Stimulated activated effector memory CD8-positive, alpha-beta T cell treated with anti-CD3 and anti-CD28 coated beads, Interleukin-12 subunit alpha, Interleukin-12 subunit beta, amount 100 ng/mL, for 72 hours (primary cell): ENCODE measurements at regions not wholly inside any gene's neighbourhood (a gene's known extent, or its start where the extent isn't known, plus 50 kb on each side); places are given as distances from the start of the nearest gene placed in this dataset.

Source experiments
- ATAC-seq: fragments of 150-1000 bp; cut with Tn5 transposase; 2 replicates; pipeline ENCODE4 v1.10.0; 2021
- DNase-seq, 2 donors: peaks; one replicate each; pipeline ENCODE4 v3.0.0; 2021 to 2022; ENCODE audit warnings: low spot score in 2 of 2
- H3K27ac Mint-ChIP-seq: one replicate; pipeline ENCODE4 v1.8.0; 2022; ENCODE audit warnings: mild to moderate bottlenecking, mixed read lengths
- H3K36me3 Mint-ChIP-seq: one replicate; pipeline ENCODE4 v1.8.0; 2022; ENCODE audit warnings: mild to moderate bottlenecking, mixed read lengths
- H3K4me1 Mint-ChIP-seq: one replicate; pipeline ENCODE4 v1.8.0; 2022; ENCODE audit warnings: mixed read lengths
- H3K4me3 Mint-ChIP-seq: one replicate; pipeline ENCODE4 v1.8.0; 2022; ENCODE audit warnings: mild to moderate bottlenecking, mixed read lengths
- H3K9me3 Mint-ChIP-seq: one replicate; pipeline ENCODE4 v1.8.0; 2022; ENCODE audit warnings: mixed read lengths

DNA sequence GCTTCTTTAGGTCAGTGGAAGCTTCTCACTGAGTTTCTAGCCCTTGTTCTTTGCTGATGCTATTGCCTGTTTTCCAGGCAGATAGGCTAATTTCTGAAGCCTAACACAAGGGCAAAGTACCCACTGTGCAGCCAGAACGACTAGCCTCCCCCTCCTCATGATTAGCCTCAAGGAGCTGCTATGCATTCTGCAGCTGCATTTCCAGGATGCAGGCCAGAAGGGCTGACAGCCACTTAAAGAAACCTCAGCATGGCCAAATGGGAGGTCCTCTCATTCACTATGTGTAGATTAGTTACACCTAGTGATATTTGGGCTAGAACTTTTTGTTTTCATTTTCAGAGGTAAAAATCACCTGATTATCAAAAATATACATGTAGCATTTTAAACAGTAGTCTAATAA, 216.0 kb downstream of the RAD51AP2 start:
- H3K36me3 Mint-ChIP-seq: no peaks in the 10 kb centered on the region
- no peak for DNase-seq
- no peaks in the 10 kb centered on the region for H3K4me1 Mint-ChIP-seq
- H3K27ac Mint-ChIP-seq: no peak overlapping the region
- no peak overlapping the region for H3K4me3 Mint-ChIP-seq
- no peak for ATAC-seq
- H3K9me3 Mint-ChIP-seq: peaks cover 18% of the 10 kb centered on the region

DNA sequence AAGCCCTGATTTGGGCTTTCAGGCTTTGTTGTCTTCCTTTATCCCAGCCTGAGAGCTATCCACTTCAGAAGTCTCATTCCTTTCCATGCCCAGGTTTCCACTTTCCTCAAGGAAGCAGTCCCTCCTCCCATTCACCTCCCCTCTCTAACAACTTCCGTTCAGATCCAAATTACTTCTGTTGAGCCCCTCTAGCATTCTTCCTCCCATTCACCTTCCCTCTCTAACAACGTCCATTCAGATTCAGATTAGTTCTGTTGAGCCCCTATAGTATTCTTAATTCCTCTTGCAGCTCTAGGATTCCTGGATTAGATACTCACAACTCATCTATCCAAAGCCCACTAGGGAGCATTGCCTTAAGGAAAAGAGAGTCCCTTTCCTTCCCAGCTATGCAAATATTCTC, 216.8 kb downstream of the RAD51AP2 start:
- H3K9me3 Mint-ChIP-seq: peaks cover 17% of the 10 kb centered on the region
- DNase-seq (no peak), ATAC-seq (no peak)
- H3K27ac Mint-ChIP-seq: no peak overlapping the region
- H3K36me3 Mint-ChIP-seq: no peaks in the 10 kb centered on the region
- no peak overlapping the region for H3K4me3 Mint-ChIP-seq
- H3K4me1 Mint-ChIP-seq: no peaks in the 10 kb centered on the region

DNA sequence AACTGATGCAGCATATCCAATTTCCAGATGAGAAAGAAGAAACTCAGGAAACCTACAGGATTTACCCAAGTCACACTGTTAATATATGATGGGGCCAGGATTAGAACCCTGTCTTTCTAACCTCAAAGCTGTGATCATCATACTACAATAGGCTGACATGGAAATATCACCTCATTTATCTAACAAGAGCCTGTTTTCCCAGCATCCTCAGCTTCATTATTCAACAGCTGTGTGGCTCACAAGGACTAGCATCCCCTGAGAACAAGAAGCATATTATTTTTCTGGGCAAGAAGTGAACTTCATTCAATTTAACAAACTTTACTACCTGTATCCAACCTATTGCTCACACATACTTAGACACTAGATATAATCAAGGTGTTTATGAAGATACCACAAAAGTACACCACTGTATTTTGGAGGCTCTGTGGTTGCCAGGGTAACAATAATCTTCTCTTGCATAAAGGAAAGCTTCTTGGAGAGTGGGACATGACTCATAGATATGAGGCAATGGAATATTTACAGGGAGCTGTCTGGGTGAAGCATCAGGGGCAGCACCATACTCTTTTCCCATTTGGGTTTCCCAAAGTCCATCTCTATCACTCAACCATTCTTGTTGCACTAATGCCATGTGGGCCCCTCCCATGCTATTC, 218.2 kb downstream of the RAD51AP2 start:
- no peak for DNase-seq
- Mint-ChIP-seq H3K4me1 (no peaks in the 10 kb centered on the region), H3K27ac (no peak overlapping the region), H3K4me3 (no peak overlapping the region), H3K9me3 (peaks cover 19% of the 10 kb centered on the region), H3K36me3 (no peaks in the 10 kb centered on the region)
- ATAC-seq: no peak

GRCh38 chr2:17298453-17298852, 219.8 kb downstream of the RAD51AP2 start:
- H3K4me3 Mint-ChIP-seq: no peak overlapping the region
- no peaks in the 10 kb centered on the region for H3K36me3 Mint-ChIP-seq
- no peak for DNase-seq
- no peak overlapping the region for H3K27ac Mint-ChIP-seq
- H3K9me3 Mint-ChIP-seq: peaks cover 19% of the 10 kb centered on the region
- no peak for ATAC-seq
- no peaks in the 10 kb centered on the region for H3K4me1 Mint-ChIP-seq

GRCh38 chr2:17296686-17297085, 221.6 kb downstream of the RAD51AP2 start:
- peaks cover 15% of the 10 kb centered on the region for H3K9me3 Mint-ChIP-seq
- no peak overlapping the region for H3K4me3 Mint-ChIP-seq
- no peak for DNase-seq
- H3K4me1 Mint-ChIP-seq: no peaks in the 10 kb centered on the region
- ATAC-seq: no peak
- no peaks in the 10 kb centered on the region for H3K36me3 Mint-ChIP-seq
- no peak overlapping the region for H3K27ac Mint-ChIP-seq

DNA sequence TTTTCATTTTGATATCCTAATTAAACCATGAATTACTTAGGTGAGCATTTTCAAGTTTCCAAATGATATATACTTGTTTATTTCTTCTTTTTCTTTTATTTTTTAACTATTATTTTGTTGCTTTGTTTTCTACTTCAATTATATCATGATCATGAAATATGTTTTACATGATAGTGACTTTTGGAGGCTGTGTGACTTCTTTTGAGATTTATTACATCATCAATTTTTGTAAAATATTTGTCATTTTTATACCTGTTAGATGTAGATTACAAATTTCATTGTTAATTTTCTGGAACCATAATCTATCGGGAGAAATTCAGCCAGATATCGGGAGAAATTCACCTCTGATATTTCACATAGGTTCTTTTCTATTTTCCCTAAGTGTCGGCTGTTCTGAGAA, 228.6 kb downstream of the RAD51AP2 start:
- no peaks in the 10 kb centered on the region for H3K4me1 Mint-ChIP-seq
- no peak for DNase-seq
- no peak for ATAC-seq
- no peak overlapping the region for H3K4me3 Mint-ChIP-seq
- peaks cover 5% of the 10 kb centered on the region for H3K9me3 Mint-ChIP-seq
- no peak overlapping the region for H3K27ac Mint-ChIP-seq
- no peaks in the 10 kb centered on the region for H3K36me3 Mint-ChIP-seq

DNA sequence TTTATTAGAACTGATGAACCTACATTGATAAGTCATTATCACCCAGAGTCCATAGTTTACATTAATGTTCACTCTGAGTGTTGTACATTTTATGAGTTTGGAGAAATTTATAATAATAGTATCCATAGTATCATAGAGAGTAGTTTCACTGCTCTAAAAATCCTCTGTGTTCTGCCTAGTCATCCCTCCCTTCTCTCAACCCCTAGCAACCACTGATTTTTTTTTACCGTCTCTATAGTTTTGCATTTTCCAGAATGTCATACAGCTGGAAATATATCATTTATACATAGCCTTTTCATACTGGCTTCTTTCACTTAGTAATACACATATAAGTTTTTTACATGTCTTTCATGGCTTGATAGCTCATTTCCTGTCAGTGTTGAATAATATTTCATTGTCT, 231.1 kb downstream of the RAD51AP2 start:
- H3K36me3 Mint-ChIP-seq: no peaks in the 10 kb centered on the region
- no peak for ATAC-seq
- no peak for DNase-seq
- H3K4me3 Mint-ChIP-seq: no peak overlapping the region
- H3K4me1 Mint-ChIP-seq: no peaks in the 10 kb centered on the region
- peaks cover 9% of the 10 kb centered on the region for H3K9me3 Mint-ChIP-seq
- H3K27ac Mint-ChIP-seq: no peak overlapping the region

DNA sequence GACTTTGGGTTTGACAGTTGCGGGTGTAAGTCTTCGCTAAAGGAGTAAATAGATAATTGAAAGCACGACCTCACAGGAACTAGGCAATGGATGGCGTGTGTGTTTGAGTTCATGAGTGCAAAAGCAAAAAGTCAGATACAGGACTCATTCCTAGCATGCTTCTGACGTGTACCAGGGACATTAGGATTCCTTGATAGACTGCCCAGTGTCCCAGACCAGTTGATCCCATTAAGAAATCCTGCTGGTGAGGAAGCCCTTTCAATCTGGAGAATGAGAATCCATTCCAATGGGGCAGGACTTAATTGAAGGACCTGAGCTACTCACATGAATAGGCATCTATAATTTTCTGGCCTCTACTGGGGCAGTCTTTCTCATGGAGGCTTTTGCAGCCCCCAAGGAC, 235.4 kb downstream of the RAD51AP2 start:
- no peak overlapping the region for H3K4me3 Mint-ChIP-seq
- no peaks in the 10 kb centered on the region for H3K4me1 Mint-ChIP-seq
- H3K27ac Mint-ChIP-seq: no peak overlapping the region
- H3K36me3 Mint-ChIP-seq: no peaks in the 10 kb centered on the region
- ATAC-seq: no peak
- no peak for DNase-seq
- H3K9me3 Mint-ChIP-seq: peaks cover 13% of the 10 kb centered on the region

DNA sequence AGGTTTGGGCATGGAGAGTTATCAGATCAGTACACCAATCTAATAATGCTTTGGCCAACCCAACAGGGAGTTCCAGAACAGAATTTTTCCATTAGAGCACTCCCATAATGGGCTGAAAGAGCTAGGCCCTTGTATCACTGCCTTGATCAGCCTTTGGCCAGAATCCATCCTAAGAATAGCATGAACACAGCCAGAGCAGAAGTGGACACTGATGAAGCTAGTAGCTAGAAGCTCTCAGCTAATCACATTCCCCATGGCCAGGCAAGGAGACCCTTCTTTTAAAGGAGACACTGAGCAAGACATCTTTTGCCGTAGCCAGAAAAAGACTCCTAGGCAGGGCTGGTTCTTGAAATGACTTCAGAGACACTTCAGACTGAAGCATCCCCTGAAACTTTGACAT, 236.0 kb downstream of the RAD51AP2 start:
- H3K9me3 Mint-ChIP-seq: peaks cover 13% of the 10 kb centered on the region
- no peak overlapping the region for H3K27ac Mint-ChIP-seq
- H3K36me3 Mint-ChIP-seq: no peaks in the 10 kb centered on the region
- no peak overlapping the region for H3K4me3 Mint-ChIP-seq
- H3K4me1 Mint-ChIP-seq: no peaks in the 10 kb centered on the region
- ATAC-seq: no peak
- no peak for DNase-seq

GRCh38 chr2:17276220-17276619, 242.0 kb downstream of the RAD51AP2 start:
- DNase-seq: no peak
- Mint-ChIP-seq H3K27ac (no peak overlapping the region), H3K4me3 (no peak overlapping the region), H3K36me3 (no peaks in the 10 kb centered on the region), H3K4me1 (no peaks in the 10 kb centered on the region), H3K9me3 (peaks cover 14% of the 10 kb centered on the region)
- ATAC-seq: no peak

- Mint-ChIP-seq H3K27ac (no peak overlapping the region), H3K4me1 (no peaks in the 10 kb centered on the region), H3K9me3 (peaks cover 10% of the 10 kb centered on the region), H3K4me3 (no peak overlapping the region), H3K36me3 (no peaks in the 10 kb centered on the region)
- DNase-seq: no peak
- ATAC-seq: no peak
Observed at GRCh38 chr2:17272652-17273525, 245.4 kb downstream of the RAD51AP2 start.

- no peak for ATAC-seq
- Mint-ChIP-seq H3K9me3 (peaks cover 11% of the 10 kb centered on the region), H3K36me3 (no peaks in the 10 kb centered on the region), H3K27ac (no peak overlapping the region), H3K4me1 (no peaks in the 10 kb centered on the region), H3K4me3 (no peak overlapping the region)
- no peak for DNase-seq
Observed at GRCh38 chr2:17272170-17272569, 246.1 kb downstream of the RAD51AP2 start.

DNA sequence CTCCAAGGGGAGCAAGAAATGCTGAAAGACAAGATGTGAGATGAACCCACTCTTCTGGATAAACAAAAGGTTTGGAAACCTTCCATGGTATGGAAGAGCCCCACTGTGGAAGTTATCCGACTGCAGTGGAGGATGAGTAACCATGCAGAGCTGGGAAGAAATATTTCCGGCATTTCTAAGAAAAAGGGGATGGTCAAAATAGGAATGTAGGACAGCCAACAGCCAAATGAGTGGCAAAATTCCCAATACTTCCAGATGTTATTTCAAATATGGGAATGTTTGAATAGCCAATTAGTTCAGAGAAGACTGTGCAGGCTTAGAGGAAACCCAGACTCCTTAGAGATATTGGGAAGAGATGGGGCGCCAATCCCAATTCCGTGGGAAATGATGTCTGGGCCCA, 246.8 kb downstream of the RAD51AP2 start:
- H3K4me1 Mint-ChIP-seq: no peaks in the 10 kb centered on the region
- H3K36me3 Mint-ChIP-seq: no peaks in the 10 kb centered on the region
- H3K4me3 Mint-ChIP-seq: no peak overlapping the region
- no peak for ATAC-seq
- H3K9me3 Mint-ChIP-seq: peaks cover 13% of the 10 kb centered on the region
- H3K27ac Mint-ChIP-seq: no peak overlapping the region
- no peak for DNase-seq

DNA sequence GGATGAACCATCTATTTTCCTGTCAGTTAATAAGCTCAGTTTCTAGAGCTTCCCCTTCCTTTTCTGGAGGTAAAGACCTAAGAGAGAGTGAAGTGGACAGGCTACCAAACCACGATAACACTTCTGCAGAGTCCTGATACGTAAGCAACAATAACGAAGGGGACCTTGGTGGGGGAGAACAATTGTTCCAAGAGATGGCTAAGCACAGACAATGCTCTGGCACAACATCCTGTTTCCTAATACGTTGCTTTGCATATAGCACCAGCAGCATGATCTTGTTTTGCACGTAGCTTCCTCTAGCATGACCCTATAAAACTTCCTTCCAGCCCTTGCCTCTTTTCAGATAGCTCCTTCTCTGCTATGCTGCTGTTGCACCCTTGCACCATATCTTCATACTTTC, 247.3 kb downstream of the RAD51AP2 start:
- H3K4me3 Mint-ChIP-seq: no peak overlapping the region
- DNase-seq: no peak
- peaks cover 11% of the 10 kb centered on the region for H3K9me3 Mint-ChIP-seq
- no peak for ATAC-seq
- no peaks in the 10 kb centered on the region for H3K4me1 Mint-ChIP-seq
- H3K36me3 Mint-ChIP-seq: no peaks in the 10 kb centered on the region
- H3K27ac Mint-ChIP-seq: no peak overlapping the region

- DNase-seq: no peak
- no peaks in the 10 kb centered on the region for H3K4me1 Mint-ChIP-seq
- H3K9me3 Mint-ChIP-seq: peaks cover 6% of the 10 kb centered on the region
- no peak overlapping the region for H3K27ac Mint-ChIP-seq
- no peak for ATAC-seq
- H3K36me3 Mint-ChIP-seq: no peaks in the 10 kb centered on the region
- H3K4me3 Mint-ChIP-seq: no peak overlapping the region
Observed at GRCh38 chr2:17263570-17263968, 254.7 kb downstream of the RAD51AP2 start.

- Mint-ChIP-seq H3K36me3 (no peaks in the 10 kb centered on the region), H3K9me3 (peaks cover 6% of the 10 kb centered on the region), H3K4me3 (no peak overlapping the region), H3K27ac (no peak overlapping the region), H3K4me1 (no peaks in the 10 kb centered on the region)
- ATAC-seq (no peak), DNase-seq (no peak)
Observed at GRCh38 chr2:17262854-17263569, 255.2 kb downstream of the RAD51AP2 start.
